GM12873 (cell line): ENCODE measurements at regions not wholly inside any gene's neighbourhood (a gene's known extent, or its start where the extent isn't known, plus 50 kb on each side); places are given as distances from the start of the nearest gene placed in this dataset.

Experiments used
- TF ChIP-seq, protein P1 (sequence below): IDR thresholded peaks from 2 replicates; pipeline ENCODE4 v1.5.1; 2012; ENCODE audit warnings: low read depth, mild to moderate bottlenecking, moderate library complexity, low read length, control low read depth; ENCODE audit not compliant: insufficient read depth; ENCODE audit errors: missing control alignments

DNA sequence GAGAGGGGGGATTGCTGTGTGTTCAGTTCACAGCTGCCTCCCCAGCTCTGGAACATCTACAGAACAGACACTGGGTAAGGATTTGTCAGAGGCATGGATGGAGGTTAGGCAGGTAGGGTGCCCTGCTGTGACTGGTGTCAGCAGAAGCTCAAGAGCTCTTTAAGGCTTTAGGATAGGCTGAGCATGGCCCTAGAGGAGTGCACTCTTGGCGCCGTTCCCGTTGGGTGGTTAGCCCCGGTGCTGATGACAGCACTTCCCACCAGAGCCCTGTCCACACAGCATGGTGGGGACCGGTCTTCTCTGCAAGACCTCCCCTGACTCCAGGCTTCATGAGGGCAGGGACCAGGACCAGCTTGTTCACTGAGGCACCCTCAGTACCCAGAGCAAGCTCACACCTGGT, 262.0 kb downstream of the BMP7 start:
- TF ChIP-seq, protein P1, sequence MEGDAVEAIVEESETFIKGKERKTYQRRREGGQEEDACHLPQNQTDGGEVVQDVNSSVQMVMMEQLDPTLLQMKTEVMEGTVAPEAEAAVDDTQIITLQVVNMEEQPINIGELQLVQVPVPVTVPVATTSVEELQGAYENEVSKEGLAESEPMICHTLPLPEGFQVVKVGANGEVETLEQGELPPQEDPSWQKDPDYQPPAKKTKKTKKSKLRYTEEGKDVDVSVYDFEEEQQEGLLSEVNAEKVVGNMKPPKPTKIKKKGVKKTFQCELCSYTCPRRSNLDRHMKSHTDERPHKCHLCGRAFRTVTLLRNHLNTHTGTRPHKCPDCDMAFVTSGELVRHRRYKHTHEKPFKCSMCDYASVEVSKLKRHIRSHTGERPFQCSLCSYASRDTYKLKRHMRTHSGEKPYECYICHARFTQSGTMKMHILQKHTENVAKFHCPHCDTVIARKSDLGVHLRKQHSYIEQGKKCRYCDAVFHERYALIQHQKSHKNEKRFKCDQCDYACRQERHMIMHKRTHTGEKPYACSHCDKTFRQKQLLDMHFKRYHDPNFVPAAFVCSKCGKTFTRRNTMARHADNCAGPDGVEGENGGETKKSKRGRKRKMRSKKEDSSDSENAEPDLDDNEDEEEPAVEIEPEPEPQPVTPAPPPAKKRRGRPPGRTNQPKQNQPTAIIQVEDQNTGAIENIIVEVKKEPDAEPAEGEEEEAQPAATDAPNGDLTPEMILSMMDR, result no peak

DNA sequence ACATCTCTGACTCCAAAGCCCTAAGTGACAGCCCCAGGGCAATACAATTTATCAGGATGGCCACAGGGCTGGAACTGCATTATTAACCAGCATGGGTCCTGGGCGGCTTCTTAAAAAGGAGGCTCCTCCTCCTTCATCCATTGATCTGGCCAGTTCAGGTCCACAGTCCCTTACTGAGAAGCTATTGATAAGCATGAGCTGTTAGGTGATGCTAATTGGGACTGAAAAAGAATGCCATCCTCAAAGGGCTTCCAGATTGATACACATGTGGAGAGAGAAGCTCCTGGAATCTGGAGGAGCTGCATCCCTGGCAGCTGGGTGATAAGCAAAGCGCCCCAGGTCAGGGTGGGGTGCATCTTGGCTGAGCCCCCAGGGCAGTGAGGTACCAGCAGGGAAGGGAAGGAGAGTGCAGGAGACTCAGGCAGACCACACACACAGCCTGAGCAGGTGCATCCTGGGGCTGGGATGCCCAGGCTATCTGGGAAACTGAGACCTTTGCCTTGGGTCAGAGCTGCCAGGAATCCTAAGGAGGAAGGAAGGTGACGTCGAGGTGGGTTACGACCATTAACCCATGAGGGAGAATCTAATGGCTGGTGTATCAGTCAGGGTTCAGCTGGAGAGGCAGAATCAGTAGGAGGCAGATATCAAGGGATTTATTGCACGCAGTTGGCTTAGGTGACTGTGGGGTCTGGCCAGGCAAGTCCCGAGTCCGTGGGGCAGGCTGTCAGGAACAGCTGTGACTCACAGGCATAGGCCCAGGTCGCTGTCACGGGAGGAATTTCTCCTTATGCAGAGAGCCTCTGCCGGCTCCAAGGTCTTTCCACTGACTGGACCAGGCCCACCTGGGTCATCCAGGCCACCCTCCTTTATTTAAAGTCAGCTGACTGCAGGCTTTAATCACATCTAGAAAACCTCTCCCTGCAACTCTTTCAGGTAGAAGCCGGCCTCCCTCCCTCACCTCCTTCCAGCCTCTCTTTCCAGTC, 261.2 kb downstream of the BMP7 start:
- TF ChIP-seq, protein P1, result no peak

DNA sequence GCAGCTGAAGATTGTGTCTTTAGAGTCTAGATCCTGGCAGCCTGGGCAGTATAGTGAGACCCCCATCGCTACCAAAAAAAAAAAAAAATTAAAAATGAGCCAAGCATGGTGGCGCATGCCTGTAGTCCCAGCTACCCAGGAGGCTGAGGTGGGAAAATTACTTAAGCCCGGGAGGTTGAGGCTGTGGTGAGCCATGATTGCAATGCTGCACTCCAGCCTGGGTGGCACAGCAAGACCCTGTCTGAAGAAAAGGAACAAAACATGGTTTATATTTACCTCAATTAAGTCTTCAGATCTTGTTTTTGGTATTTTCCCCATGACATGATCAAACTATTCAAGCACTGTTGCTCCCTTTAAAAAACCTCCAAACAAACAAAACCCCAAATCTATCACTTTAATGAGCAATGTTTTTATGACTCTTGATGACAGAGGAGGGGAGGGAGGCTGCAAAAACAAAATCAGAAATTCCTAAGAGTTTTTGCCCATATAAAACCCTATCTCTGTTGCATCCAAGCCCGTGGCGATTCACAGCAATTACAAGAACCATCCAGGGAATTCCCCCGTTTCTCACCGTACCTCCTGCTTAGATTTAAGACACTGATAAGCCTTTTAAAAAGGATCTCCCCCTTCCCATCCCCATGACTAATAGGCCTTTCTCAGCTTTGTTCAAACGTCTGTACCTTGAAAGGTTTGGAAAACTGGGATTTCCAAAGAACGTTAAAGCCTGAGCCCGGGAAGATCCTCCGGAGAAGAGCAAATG, 259.9 kb downstream of the BMP7 start:
- TF ChIP-seq, protein P1, result no peak

DNA sequence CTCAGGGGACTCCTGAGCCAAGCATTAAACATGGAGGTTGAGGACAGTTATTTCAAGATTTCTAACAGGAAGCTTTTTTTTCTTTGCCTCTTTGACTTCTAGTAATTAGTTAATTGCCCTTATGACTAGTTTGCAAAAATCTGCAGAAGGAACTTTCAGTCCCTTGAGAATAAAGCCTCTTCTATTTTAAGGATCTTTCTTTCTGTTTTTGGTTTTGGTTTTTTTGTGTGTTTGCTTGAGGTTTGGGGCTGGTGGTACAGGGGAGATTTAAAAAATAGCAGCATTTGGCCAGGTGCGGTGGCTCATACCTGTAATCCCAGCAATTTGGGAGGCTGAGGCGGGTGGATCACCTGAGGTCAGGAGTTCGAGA, 259.3 kb downstream of the BMP7 start:
- TF ChIP-seq, protein P1, result no peak

DNA sequence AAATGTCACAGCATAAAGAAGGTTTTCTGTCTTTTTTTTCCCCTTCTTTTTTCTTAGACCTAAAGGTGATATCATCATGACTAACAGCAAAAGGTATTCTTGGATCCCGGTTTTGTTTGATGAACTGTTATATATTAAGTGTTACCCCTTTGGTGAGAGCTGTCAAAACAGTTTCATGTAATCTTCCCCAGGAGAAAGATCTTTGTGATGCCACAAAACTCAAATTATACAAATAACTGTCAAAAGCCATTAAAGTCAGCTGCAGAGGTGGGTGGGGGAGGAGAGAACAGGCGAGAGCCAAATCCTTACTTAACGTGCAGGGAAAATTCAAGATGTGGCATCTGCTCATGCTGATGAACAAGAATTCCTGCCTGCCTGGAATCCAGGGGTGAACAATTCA, 258.2 kb downstream of the BMP7 start:
- TF ChIP-seq, protein P1, result no peak

DNA sequence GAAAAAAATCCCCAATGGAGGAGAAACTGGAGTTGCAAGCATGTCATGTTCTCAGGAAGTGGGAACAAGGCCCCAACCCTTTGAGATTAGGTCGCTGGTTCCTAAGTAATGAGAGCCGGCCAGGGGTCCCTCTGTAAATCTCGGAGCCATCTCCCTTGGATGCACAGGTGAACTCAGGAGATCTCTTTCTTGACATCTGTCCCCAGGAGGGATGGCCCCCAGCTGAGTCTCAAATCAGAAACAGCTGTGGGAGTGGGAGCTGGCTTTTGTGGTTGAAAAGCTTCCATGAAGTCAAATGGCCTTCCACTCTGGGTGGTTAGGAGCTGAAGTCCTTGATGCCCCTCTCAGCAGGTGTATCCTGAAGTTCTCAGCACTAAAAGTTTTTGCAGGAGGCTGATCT, 257.1 kb downstream of the BMP7 start:
- TF ChIP-seq, protein P1, result no peak

DNA sequence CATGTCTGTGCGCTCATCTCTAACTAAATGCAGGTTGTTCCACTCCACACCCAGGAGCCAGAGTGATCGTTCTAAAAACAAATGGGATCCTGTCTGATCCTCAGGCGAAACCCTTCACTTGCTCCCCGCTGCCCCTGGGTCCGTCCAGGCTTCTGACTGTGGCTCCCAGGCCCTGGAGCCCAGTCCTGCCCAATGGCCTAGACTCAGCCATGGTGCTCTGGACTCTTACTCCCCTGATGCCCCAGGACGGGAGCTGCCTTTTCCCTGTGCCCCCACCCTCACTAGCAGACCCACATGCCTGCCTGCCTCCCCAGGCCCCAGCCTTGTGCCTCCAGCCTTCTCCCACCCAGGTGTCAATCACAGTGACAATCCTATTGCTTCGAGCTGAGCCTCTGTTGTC, 256.7 kb downstream of the BMP7 start:
- TF ChIP-seq, protein P1, result no peak
